HG03045 (cell line): ENCODE measurements at regions not wholly inside any gene's neighbourhood (a gene's known extent, or its start where the extent isn't known, plus 50 kb on each side); places are given as distances from the start of the nearest gene placed in this dataset.
"Not testable (repeated sequence)": the region's sequence is repeated elsewhere in the genome, so short reads cannot be mapped to it uniquely, and the experiment has no call there.

ENCODE experiments used
- ATAC-seq: cut with Tn5 transposase; IDR thresholded peaks from one replicate; pipeline ENCODE4 v1.9.1; 2021; ENCODE audit warnings: mild to moderate bottlenecking, moderate library complexity; ENCODE audit not compliant: unreplicated experiment

- not testable (repeated sequence) for ATAC-seq
Observed at GRCh38 chr17:445839-446238, 93.2 kb upstream of the RPH3AL start, which contains the start of gene RFLNB. RFLNB (minus strand) TSS chr17:445939.

- no peak for ATAC-seq
Observed at GRCh38 chr17:444879-445454, 92.4 kb upstream of the RPH3AL start.

- ATAC-seq: no peak
Observed at GRCh38 chr17:443109-443508, 90.5 kb upstream of the RPH3AL start.

- no peak for ATAC-seq
Observed at GRCh38 chr17:441155-441950, 88.7 kb upstream of the RPH3AL start.

- ATAC-seq: no peak
Observed at GRCh38 chr17:438191-438590, 85.6 kb upstream of the RPH3AL start.

- ATAC-seq: no peak
Observed at GRCh38 chr17:437545-437944, 84.9 kb upstream of the RPH3AL start.

- ATAC-seq: no peak
Observed at GRCh38 chr17:436571-436970, 84.0 kb upstream of the RPH3AL start.

- not testable (repeated sequence) for ATAC-seq
Observed at GRCh38 chr17:432471-432870, 79.9 kb upstream of the RPH3AL start.

GRCh38 chr17:431494-431893 lies 78.9 kb upstream of the RPH3AL start:
- no peak for ATAC-seq

- no peak for ATAC-seq
Observed at GRCh38 chr17:429589-429988, 77.0 kb upstream of the RPH3AL start.

- ATAC-seq: no peak
Observed at GRCh38 chr17:428414-428813, 75.8 kb upstream of the RPH3AL start.

GRCh38 chr17:427891-428290 lies 75.3 kb upstream of the RPH3AL start:
- ATAC-seq: no peak

GRCh38 chr17:427327-427726 lies 74.7 kb upstream of the RPH3AL start:
- ATAC-seq: no peak

GRCh38 chr17:422196-422930 lies 69.8 kb upstream of the RPH3AL start:
- ATAC-seq: no peak

GRCh38 chr17:420479-421175 lies 68.0 kb upstream of the RPH3AL start:
- ATAC-seq: no peak

GRCh38 chr17:419073-419735 lies 66.6 kb upstream of the RPH3AL start:
- ATAC-seq: no peak

- ATAC-seq: no peak
Observed at GRCh38 chr17:418421-418751, 65.8 kb upstream of the RPH3AL start.

- ATAC-seq: no peak
Observed at GRCh38 chr17:417691-418420, 65.2 kb upstream of the RPH3AL start.

GRCh38 chr17:416293-417206 lies 63.9 kb upstream of the RPH3AL start:
- ATAC-seq: peak; percentile 55
